ENCODE measurements at regions not wholly inside any gene's neighbourhood (a gene's known extent, or its start where the extent isn't known, plus 50 kb on each side); places are given as distances from the start of the nearest gene placed in this dataset.
"Not testable (repeated sequence)": the region's sequence is repeated elsewhere in the genome, so short reads cannot be mapped to it uniquely, and the experiment has no call there.

DNA sequence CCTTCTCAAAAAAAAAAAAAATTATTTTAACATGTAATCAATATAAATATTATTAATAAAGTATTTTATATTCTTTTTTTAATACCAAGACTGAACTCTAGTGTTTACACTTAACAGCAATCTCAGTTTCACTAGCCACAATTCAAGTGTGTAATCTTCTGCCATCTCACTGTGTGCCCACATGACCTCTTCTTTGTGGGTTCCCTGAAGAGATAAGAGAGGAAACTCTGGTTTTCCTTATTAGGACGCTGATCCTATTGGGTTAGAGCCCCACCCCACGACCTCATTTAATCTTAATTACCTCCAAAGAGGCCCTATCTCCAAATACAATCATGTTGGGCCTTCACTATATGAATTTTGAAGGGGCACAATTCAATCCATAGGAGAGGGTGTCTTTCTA lies 177.6 kb downstream of the STK31 start:
- Mint-ChIP-seq H3K27me3 (peaks cover 11% of the 10 kb centered on the region), H3K4me3 (no peak overlapping the region), H3K36me3 (ENCODE audit: low read depth) (no peaks in the 10 kb centered on the region), H3K27ac (no peak overlapping the region), H3K9me3 (ENCODE audit: low read depth) (peaks cover 3% of the 10 kb centered on the region), H3K4me1 (no peaks in the 10 kb centered on the region)
- POLR2A ChIA-PET: no interaction called here
- ATAC-seq (no peak), DNase-seq (no peak)
- intact Hi-C loops (cut with DNase I, micrococcal nuclease): no loop called here
- CTCF ChIA-PET: no interaction called here

DNA sequence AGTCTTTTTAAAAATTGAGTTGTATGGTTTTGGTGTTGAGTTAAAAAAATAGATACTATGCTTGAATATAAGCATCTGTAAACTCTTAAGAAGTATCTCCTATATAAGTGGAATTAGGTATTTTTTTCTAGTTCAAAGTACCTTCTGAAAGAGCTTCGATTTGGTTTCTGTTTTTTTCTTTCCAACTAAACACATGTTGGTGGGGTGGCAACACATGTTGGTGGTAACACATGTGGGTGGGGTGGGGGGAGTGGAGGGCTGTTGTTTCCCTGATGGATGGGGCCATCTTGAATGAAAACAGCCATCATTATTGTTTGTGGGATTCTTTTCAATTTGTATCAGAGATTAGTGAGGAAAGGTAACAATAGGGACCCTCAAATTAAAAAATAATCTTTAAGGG lies 178.9 kb downstream of the STK31 start:
- peaks cover 3% of the 10 kb centered on the region for H3K9me3 Mint-ChIP-seq (ENCODE audit: low read depth)
- CTCF ChIA-PET: interaction anchor here (0.7 to 1.4 kb wide), 2 partner anchors 11 to 1780 kb away, joined by 3 read pairs; no protein-coding TSS in a partner anchor
- H3K4me3 Mint-ChIP-seq: no peak overlapping the region
- H3K27ac Mint-ChIP-seq: no peak overlapping the region
- H3K36me3 Mint-ChIP-seq (ENCODE audit: low read depth): no peaks in the 10 kb centered on the region
- intact Hi-C loops (cut with DNase I, micrococcal nuclease): no loop called here
- H3K4me1 Mint-ChIP-seq: peaks cover 12% of the 10 kb centered on the region
- H3K27me3 Mint-ChIP-seq: peaks cover 17% of the 10 kb centered on the region
- no peak for DNase-seq
- POLR2A ChIA-PET: no interaction called here
- ATAC-seq: no peak

- intact Hi-C loops (cut with DNase I, micrococcal nuclease): no loop called here
- peaks cover 17% of the 10 kb centered on the region for H3K27me3 Mint-ChIP-seq
- DNase-seq (no peak), ATAC-seq (no peak)
- no peak overlapping the region for H3K4me3 Mint-ChIP-seq
- POLR2A ChIA-PET: no interaction called here
- no peaks in the 10 kb centered on the region for H3K36me3 Mint-ChIP-seq (ENCODE audit: low read depth)
- CTCF ChIA-PET: interaction anchor here (0.7 to 1.4 kb wide), 2 partner anchors 11 to 1780 kb away, joined by 3 read pairs; no protein-coding TSS in a partner anchor
- H3K4me1 Mint-ChIP-seq: peaks cover 18% of the 10 kb centered on the region
- H3K9me3 Mint-ChIP-seq (ENCODE audit: low read depth): peaks cover 3% of the 10 kb centered on the region
- H3K27ac Mint-ChIP-seq: no peak overlapping the region
Observed at GRCh38 chr7:23889566-23889965, 179.5 kb downstream of the STK31 start.

GRCh38 chr7:23892019-23892418 lies 182.0 kb downstream of the STK31 start:
- no peak overlapping the region for H3K27ac Mint-ChIP-seq
- H3K27me3 Mint-ChIP-seq: peaks cover 19% of the 10 kb centered on the region
- H3K4me3 Mint-ChIP-seq: no peak overlapping the region
- POLR2A ChIA-PET: interaction anchor here (0.6 kb wide), 1 partner anchor 249 kb away, joined by 4 read pairs; no protein-coding TSS in a partner anchor
- H3K9me3 Mint-ChIP-seq (ENCODE audit: low read depth): peaks cover 3% of the 10 kb centered on the region
- no peak for ATAC-seq
- CTCF ChIA-PET: no interaction called here
- intact Hi-C loops (cut with DNase I, micrococcal nuclease): loop anchor here in 1 of 2 experiments (10.0 kb wide), 1 partner anchor 297 kb away; the partner anchor contains the start of gene CCDC126
- H3K36me3 Mint-ChIP-seq (ENCODE audit: low read depth): no peaks in the 10 kb centered on the region
- H3K4me1 Mint-ChIP-seq: peaks cover 30% of the 10 kb centered on the region
- DNase-seq: no peak

DNA sequence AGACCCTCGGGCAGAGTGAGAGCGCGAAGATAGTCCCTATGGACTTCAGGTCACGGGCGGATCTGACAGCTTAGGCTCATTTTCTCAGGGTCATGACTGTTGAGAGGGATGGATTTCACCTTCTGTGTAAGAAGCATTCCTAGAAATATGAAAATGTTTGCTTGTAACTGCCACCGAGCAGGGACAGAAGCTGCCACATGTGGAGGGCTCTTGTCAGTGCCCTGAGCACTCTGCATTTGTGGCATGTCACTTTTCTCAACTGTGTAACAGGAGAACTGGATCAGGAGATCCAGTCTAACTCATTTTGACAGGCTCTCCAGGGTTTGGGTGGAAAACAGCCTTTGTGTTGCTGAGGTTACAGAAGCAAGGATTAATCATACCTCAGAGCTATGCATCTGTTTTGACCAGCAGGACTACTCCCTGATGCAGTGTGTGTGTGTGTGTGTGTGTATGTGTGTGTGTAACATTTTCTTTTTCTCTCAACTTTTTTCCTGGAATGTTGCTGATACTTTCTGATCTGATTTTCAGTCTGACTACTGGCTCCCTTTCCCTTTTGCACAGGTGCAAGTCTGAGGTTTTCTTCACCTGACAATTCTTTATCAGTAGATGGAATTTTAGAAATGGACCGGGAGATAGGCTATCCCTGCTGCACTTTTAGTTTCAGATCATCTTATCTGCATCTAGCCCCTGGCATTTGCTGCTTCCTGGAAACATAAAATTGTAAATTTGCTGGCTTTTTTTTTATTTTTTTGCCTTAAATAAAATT lies 183.3 kb downstream of the STK31 start:
- Mint-ChIP-seq H3K27ac (no peak overlapping the region), H3K9me3 (ENCODE audit: low read depth) (peaks cover 3% of the 10 kb centered on the region), H3K4me1 (peaks cover 30% of the 10 kb centered on the region), H3K36me3 (ENCODE audit: low read depth) (no peaks in the 10 kb centered on the region), H3K4me3 (no peak overlapping the region), H3K27me3 (peaks cover 19% of the 10 kb centered on the region)
- ChIA-PET CTCF (interaction anchor here (0.7 kb wide), 1 partner anchor 13 kb away, joined by 3 read pairs; no protein-coding TSS in a partner anchor), POLR2A (interaction anchor here (0.7 kb wide), 1 partner anchor 151 kb away, joined by 3 read pairs; no protein-coding TSS in a partner anchor)
- intact Hi-C loops (cut with DNase I, micrococcal nuclease): loop anchor here in 1 of 2 experiments (10.0 kb wide), 1 partner anchor 299 kb away; the partner anchor contains the start of gene CCDC126
- ATAC-seq (peak; percentile 24), DNase-seq (peak; percentile 6)

- Mint-ChIP-seq H3K4me1 (peaks cover 30% of the 10 kb centered on the region), H3K27me3 (peaks cover 19% of the 10 kb centered on the region), H3K36me3 (ENCODE audit: low read depth) (no peaks in the 10 kb centered on the region), H3K4me3 (no peak overlapping the region), H3K27ac (peak overlapping the region; percentile 35), H3K9me3 (ENCODE audit: low read depth) (peaks cover 3% of the 10 kb centered on the region)
- peak; percentile 81 for ATAC-seq
- CTCF ChIA-PET: interaction anchor here (0.5 kb wide), 1 partner anchor 977 kb away, joined by 3 read pairs; no protein-coding TSS in a partner anchor
- POLR2A ChIA-PET: no interaction called here
- intact Hi-C loops (cut with DNase I, micrococcal nuclease): loop anchor here in 1 of 2 experiments (10.0 kb wide), 1 partner anchor 299 kb away; the partner anchor contains the start of gene CCDC126
- peak; percentile 75 for DNase-seq
Observed at GRCh38 chr7:23893942-23894891, 184.2 kb downstream of the STK31 start.

DNA sequence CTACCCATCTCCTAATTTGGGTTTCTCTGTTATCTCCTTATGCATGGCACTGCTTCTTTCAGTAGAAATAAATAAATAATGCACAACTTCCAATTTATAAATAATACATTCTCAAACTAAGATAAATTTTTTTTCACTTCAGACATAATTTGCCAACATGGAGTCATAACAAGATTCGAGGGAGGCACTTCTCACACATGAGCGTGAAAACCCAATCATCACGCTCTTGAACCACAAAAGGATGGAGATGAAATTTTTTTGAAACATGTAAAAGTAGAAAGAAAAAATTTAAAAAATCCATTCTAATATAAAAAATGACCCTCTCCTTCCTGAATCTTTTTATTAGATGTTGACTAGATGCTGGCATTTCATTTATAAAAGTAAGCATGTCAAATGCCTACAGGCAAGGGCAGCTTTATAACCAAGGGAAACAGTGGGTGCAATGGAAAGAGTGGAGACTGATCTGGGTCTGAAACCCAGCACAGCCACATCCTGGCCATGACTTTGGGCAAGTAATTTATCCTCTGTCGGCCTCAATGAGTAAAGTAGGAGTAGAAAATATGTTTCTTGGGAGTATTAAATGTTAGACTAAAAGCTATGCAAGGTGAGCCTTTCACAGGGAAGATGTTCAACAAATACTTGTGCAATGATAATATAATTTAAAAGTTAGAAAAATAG lies 185.0 kb downstream of the STK31 start:
- intact Hi-C loops (cut with DNase I, micrococcal nuclease): loop anchor here (1.0 to 10.0 kb wide), 2 partner anchors 300 kb away; partner anchors contain the start of gene CCDC126 (in 1 of the 2)
- ATAC-seq (peak; percentile 18), DNase-seq (peak; percentile 27)
- POLR2A ChIA-PET: no interaction called here
- H3K36me3 Mint-ChIP-seq (ENCODE audit: low read depth): no peaks in the 10 kb centered on the region
- peaks cover 17% of the 10 kb centered on the region for H3K27me3 Mint-ChIP-seq
- no peaks in the 10 kb centered on the region for H3K9me3 Mint-ChIP-seq (ENCODE audit: low read depth)
- CTCF ChIA-PET: interaction anchor here (0.5 kb wide), 1 partner anchor 978 kb away, joined by 3 read pairs; no protein-coding TSS in a partner anchor
- peak overlapping the region; percentile 18 for H3K27ac Mint-ChIP-seq
- H3K4me1 Mint-ChIP-seq: peaks cover 30% of the 10 kb centered on the region
- no peak overlapping the region for H3K4me3 Mint-ChIP-seq

- no peak for DNase-seq
- Mint-ChIP-seq H3K9me3 (ENCODE audit: low read depth) (no peaks in the 10 kb centered on the region), H3K27me3 (peaks cover 16% of the 10 kb centered on the region), H3K4me1 (peaks cover 30% of the 10 kb centered on the region), H3K27ac (no peak overlapping the region), H3K4me3 (no peak overlapping the region), H3K36me3 (ENCODE audit: low read depth) (no peaks in the 10 kb centered on the region)
- no peak for ATAC-seq
- ChIA-PET POLR2A (no interaction called here), CTCF (no interaction called here)
- intact Hi-C loops (cut with DNase I, micrococcal nuclease): loop anchor here (1.0 to 10.0 kb wide), 2 partner anchors 300 to 301 kb away; partner anchors contain the start of gene CCDC126 (in 1 of the 2)
Observed at GRCh38 chr7:23895666-23896096, 185.7 kb downstream of the STK31 start.

DNA sequence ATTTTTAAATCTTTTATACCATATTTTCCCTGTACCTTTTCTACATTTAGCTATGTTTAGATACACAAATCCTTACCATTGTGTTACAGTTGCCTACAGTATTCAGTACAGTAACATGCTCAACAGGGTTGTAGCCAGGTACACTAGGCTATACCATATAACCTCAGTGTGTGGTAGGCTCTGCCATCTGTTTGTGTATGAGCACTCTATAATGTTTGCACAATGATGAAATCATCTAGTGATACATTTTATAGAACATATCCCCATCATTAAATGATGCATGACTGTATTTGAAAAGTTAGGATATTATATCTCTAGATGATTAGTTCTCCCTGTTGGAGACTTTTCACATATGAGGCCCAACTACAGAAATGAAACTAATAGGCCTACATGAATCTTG lies 188.6 kb downstream of the STK31 start:
- POLR2A ChIA-PET: no interaction called here
- intact Hi-C loops (cut with DNase I, micrococcal nuclease): loop anchor here in 1 of 2 experiments (10.0 kb wide), 1 partner anchor 304 kb away; the partner anchor contains the start of gene CCDC126
- H3K4me1 Mint-ChIP-seq: peaks cover 21% of the 10 kb centered on the region

GRCh38 chr7:23904901-23905300 lies 194.9 kb downstream of the STK31 start:
- H3K4me1 Mint-ChIP-seq; H3K4me3 Mint-ChIP-seq; H3K9me3 Mint-ChIP-seq (ENCODE audit: low read depth); DNase-seq; H3K27ac Mint-ChIP-seq; CTCF ChIA-PET; intact Hi-C loops (cut with DNase I, micrococcal nuclease); ATAC-seq; POLR2A ChIA-PET; H3K36me3 Mint-ChIP-seq (ENCODE audit: low read depth): not testable (repeated sequence)
- H3K27me3 Mint-ChIP-seq: peaks cover 16% of the 10 kb centered on the region

More for the DNA sequence above, 188.6 kb downstream of the STK31 start:
- Mint-ChIP-seq H3K36me3 (ENCODE audit: low read depth) (no peaks in the 10 kb centered on the region), H3K4me3 (no peak overlapping the region), H3K27ac (no peak overlapping the region), H3K27me3 (peaks cover 9% of the 10 kb centered on the region), H3K9me3 (ENCODE audit: low read depth) (no peaks in the 10 kb centered on the region)
- DNase-seq (no peak), ATAC-seq (no peak)
- CTCF ChIA-PET: no interaction called here

- no peaks in the 10 kb centered on the region for H3K36me3 Mint-ChIP-seq (ENCODE audit: low read depth)
- ChIA-PET POLR2A (no interaction called here), CTCF (no interaction called here)
- peaks cover 2% of the 10 kb centered on the region for H3K9me3 Mint-ChIP-seq (ENCODE audit: low read depth)
- H3K4me3 Mint-ChIP-seq: no peak overlapping the region
- no peak overlapping the region for H3K27ac Mint-ChIP-seq
- peaks cover 15% of the 10 kb centered on the region for H3K27me3 Mint-ChIP-seq
- intact Hi-C loops (cut with DNase I, micrococcal nuclease): no loop called here
- no peak for DNase-seq
- ATAC-seq: no peak
- H3K4me1 Mint-ChIP-seq: no peaks in the 10 kb centered on the region
Observed at GRCh38 chr7:23907012-23907411, 197.0 kb downstream of the STK31 start.

Measured in activated CD4-positive, alpha-beta T cell treated with anti-CD3 and anti-CD28 coated beads for 36 hours (primary cell).